GM21737 (cell line): ENCODE measurements at regions not wholly inside any gene's neighbourhood (a gene's known extent, or its start where the extent isn't known, plus 50 kb on each side); places are given as distances from the start of the nearest gene placed in this dataset.
"Not testable (repeated sequence)": the region's sequence is repeated elsewhere in the genome, so short reads cannot be mapped to it uniquely, and the experiment has no call there.

Experiments
- ATAC-seq: cut with Tn5 transposase; IDR thresholded peaks from one replicate; pipeline ENCODE4 v1.9.1; 2021; ENCODE audit warnings: mild to moderate bottlenecking, moderate library complexity; ENCODE audit not compliant: unreplicated experiment

DNA sequence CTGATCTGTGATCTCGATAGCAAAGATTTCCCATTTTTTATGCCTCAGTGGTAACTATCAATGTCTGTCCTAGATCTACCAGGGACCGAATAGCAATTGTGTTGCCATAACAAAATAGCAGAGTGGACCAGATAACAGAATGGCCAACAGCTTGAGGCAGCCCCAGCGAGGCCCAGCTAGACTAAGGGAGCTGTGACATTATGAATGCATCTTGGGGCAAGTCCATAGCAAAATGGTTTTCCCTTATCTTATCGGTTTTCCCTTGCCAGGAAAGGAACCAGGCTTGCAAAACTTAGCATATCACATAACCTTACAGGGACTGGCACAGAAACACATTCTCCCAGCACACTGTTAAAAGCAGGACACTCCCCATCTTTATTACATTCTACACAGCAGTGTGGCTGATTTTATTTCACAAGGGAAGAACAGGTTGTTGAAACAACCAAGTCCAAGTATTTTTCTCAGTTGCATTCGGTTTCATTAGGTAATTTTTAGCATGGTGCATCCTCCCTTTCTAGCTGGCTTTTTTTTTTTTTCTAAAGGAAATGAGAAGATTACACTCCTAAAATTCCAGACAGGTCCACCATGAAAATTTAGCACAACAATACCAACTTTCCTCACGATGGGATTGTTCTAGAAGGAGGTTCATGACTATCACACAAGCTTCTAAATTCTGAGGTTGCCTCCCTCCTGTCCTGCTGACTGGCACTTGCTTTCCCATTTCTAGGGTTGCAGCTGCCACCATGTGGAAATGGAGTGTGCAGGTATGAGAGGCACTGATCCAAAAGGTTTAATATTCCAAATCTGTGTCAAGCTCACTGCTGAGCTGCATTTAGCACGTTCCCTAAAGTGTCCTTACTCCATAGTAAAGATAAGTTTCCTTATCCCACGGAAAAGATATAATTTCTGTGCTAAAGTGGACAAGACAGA is 97.0 kb upstream of the SLC35G4 start:
- no peak for ATAC-seq

GRCh38 chr18:11511434-11512095 is 97.8 kb upstream of the SLC35G4 start:
- ATAC-seq: peak; percentile 91

GRCh38 chr18:11506856-11507255 is 102.5 kb upstream of the SLC35G4 start:
- ATAC-seq: no peak

GRCh38 chr18:11505993-11506392 is 103.4 kb upstream of the SLC35G4 start:
- no peak for ATAC-seq

DNA sequence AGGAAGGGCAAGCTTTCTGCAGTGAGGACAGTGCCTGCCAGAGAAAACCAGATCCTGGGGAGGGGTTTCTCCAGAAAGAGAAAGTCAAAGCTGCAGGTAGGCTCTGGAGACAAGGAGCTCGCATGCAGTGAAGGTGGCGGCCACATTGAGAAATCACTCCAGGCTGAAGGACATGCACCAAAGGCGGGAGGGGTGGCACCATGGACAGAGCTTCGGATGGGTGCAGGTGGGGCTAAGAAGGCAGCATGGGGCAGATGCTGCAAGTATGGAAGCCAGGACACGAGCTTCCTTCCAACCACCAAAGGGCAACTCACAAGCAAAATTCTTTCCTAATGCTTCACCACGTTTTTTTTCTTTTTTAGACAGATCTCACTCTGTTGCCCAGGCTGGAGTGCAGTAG is 104.4 kb upstream of the SLC35G4 start:
- ATAC-seq: no peak

- no peak for ATAC-seq
These were observed 107.0 kb upstream of the SLC35G4 start for GRCh38 chr18:11502368-11502767.

DNA sequence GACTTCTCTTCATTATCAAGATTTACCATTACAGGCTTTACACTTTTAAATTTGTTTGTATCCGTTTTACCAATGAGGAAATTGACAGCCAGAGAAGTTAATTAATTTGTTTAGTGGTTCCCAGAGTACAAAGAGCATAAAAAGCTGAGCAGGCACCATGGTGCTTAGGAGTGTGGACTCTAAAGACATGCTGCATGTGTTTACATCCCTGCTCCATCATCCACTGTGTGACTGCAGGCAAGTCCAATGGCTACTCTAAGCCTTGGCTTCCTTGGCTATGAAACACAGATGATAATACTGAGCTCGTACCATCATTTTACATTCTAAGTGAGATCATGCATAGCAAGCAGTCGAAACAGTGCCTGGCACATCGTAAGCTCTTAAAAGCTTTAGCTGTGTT is 108.0 kb upstream of the SLC35G4 start:
- no peak for ATAC-seq

DNA sequence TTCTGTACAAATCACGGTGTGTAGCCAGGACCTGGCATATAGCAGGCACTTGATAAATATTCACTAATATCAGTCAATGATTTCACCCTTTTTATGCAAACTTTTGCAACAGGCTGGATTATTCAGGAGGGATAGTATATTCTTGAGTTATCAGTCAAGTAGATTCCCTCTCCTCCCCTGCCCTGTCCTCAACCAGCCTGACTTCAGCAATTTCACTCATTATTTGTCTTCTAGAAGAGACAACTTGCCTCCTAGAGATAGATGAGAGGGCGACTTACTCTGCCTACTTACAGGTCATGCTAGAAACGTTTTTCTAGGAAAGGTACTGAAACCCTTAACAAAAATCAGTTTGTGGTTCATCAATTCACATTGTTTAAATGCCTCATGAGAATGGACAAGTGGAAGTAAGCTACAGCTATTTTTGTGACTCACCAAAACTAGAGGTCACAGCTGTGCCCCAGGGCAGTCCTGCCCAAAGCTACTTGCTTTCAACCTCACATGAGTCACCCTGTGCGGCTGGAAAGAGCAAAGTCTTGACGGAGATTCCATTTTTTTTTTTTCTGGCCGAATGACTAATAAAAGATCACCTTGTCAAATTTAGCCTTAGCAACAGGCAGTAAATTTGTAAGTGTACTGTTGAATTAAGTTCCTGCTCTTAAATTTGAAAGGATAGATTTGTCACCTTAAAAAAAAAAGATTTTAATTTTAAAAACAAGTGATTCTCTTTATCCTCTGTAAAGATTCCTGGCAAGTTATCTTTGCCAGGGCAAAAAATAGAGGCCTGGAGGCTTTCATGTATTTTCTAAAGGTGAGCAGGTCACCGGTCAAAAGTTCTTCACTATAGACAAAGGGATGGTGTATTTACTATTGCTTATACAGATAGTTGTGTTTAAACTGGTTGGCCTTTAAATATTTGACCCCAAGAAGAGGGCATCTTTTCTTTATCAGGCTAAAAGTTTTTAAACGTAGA is 109.0 kb upstream of the SLC35G4 start:
- ATAC-seq: no peak

- no peak for ATAC-seq
These were observed 110.6 kb upstream of the SLC35G4 start for GRCh38 chr18:11498821-11499220.

GRCh38 chr18:11497585-11497984 is 111.8 kb upstream of the SLC35G4 start:
- no peak for ATAC-seq

- ATAC-seq: no peak
These were observed 112.7 kb upstream of the SLC35G4 start for GRCh38 chr18:11496526-11497172.

GRCh38 chr18:11495441-11495840 is 114.0 kb upstream of the SLC35G4 start:
- ATAC-seq: no peak

DNA sequence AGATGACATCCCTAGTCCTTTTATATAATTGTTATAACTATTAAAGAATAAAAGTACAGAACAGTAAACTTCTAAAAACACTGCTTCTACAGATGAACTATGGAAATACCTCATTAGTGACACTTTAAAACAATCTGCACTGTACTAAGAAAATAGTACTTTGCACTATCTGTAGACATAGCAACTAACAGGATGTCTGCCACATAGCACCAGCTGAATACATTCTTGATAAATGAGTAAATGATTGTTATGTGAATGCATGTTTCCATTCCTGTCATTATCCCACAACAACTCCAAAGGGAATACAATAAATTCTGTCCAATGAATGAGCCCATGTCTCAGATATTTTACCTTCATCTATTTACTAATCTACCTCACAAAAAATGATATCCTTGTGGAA is 115.3 kb upstream of the SLC35G4 start:
- ATAC-seq: no peak

DNA sequence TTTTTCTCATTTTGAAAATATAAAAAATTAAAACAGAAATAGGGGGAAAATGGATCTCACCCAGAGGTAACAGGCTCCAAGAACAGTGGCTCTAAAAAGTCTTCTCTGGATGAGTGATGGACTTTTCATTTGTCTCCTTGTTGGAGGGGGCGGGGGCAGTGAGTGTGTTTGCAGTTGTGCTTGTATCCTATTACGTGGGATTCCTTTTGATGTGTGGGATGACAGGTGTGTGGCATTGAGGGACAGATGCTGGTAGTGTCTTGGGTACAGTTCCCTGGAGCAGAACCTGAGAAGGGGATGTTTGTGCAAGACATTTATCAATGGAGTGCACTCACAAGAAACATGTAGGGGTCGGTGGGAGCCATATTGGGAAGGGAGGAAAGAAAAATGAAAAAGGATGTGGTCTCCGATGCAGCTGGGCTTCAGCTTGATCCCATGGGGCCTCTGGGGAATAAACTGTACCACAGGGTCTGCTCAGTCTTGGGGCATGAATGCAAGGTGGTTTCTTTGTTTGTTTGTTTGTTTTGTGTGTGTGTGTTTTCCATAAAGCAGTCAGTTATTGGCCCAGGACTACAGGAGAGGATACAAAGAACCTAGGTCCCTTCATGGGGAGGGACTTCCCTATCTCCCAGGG is 120.0 kb upstream of the SLC35G4 start:
- ATAC-seq: no peak

DNA sequence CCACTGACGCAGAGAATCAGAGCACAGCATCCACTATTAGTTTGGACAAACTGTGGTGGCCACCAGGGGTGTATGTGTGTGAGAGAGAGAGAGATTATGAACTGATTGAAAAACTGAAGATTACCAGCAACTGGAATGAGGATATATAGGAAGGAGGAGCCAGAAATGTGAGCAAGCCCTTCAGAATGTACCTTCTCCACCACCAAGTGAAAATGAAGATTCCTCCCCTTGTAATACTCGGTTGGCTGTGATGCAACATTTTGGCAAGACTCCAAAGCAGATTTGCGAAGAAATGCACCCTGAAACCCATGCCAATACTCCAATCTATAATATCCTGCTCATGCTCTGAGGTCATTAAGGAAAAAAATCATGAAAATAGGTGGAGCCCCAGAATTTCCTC is 121.2 kb upstream of the SLC35G4 start:
- no peak for ATAC-seq

GRCh38 chr18:11487390-11487789 is 122.0 kb upstream of the SLC35G4 start:
- ATAC-seq: no peak

DNA sequence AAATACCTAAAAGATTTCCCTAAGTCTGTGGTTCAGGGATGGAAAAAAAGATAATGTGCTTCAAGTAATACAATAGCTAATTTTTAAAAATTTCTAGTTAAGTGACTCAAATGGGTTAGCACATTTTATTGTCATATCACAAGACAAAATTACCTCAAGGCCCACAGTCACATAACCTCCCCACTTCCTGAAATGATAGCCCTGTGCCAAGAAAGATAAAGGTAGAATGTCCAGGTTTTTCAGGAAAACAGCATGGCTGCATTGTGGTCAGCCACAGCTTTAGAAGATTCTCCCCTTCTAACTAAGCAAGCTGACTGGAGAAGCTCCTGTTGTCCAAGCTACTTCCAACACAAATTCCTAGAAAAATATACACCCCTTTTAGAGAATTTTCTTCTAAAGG is 127.1 kb upstream of the SLC35G4 start:
- ATAC-seq: no peak

- no peak for ATAC-seq
These were observed 128.7 kb upstream of the SLC35G4 start for GRCh38 chr18:11480692-11481091.

DNA sequence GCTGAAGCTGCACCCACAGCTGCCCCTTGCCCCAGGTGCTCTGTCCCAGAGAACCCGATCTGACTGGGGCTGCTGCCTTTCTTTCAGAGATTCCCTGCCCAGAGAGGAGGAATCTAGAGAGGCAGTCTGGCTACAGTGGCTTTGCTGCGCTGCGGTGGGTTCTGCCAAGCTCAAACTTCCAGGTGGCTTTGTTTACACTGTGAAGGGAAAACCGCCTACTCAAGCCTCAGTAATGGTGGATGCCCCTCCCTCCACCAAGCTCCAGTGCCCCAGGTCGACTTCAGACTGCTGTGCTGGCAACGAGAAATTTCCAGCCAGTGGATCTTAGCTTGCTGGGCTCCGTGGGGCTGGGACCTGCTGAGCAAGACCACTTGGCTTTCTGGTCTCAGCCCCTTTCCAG is 130.4 kb upstream of the SLC35G4 start:
- not testable (repeated sequence) for ATAC-seq

GRCh38 chr18:11470941-11471340 is 138.5 kb upstream of the SLC35G4 start:
- ATAC-seq: no peak
